ENCODE measurements at regions not wholly inside any gene's neighbourhood (a gene's known extent, or its start where the extent isn't known, plus 50 kb on each side); places are given as distances from the start of the nearest gene placed in this dataset.
"Not testable (repeated sequence)": the region's sequence is repeated elsewhere in the genome, so short reads cannot be mapped to it uniquely, and the experiment has no call there.

- not testable (repeated sequence) for H3K36me3 Mint-ChIP-seq, H3K27ac Mint-ChIP-seq, DNase-seq, H3K9me3 Mint-ChIP-seq, H3K27me3 Mint-ChIP-seq, ATAC-seq, H3K4me3 Mint-ChIP-seq
- peaks cover 13 to 33% (median 17%) of the 10 kb centered on the region in 4 donors for H3K4me1 Mint-ChIP-seq
- POLR2A ChIA-PET, result interaction anchor here (0.6 to 1.7 kb wide), 3 partner anchors 198 to 256 kb away, joined by 3 to 9 read pairs (median 4); no protein-coding TSS in a partner anchor
Observed at GRCh38 chr2:42972933-42973516, 180.6 kb upstream of the HAAO start.

GRCh38 chr2:42971947-42972736, 179.8 kb upstream of the HAAO start:
- no peaks in the 10 kb centered on the region for H3K9me3 Mint-ChIP-seq
- DNase-seq (peak in 1 of 10 donors; percentile 23), ATAC-seq (no peak)
- peaks cover 6 to 27% (median 10%) of the 10 kb centered on the region in 4 donors for H3K4me1 Mint-ChIP-seq
- peak overlapping the region in 1 of 10 donors; percentile 7 for H3K27ac Mint-ChIP-seq
- H3K36me3 Mint-ChIP-seq, result no peaks in the 10 kb centered on the region
- no peaks in the 10 kb centered on the region for H3K27me3 Mint-ChIP-seq
- POLR2A ChIA-PET, result interaction anchor here (1.7 kb wide), 1 partner anchor 257 kb away, joined by 9 read pairs; no protein-coding TSS in a partner anchor
- H3K4me3 Mint-ChIP-seq, result no peak overlapping the region

GRCh38 chr2:42971381-42971780, 179.0 kb upstream of the HAAO start:
- no peaks in the 10 kb centered on the region for H3K27me3 Mint-ChIP-seq
- H3K27ac Mint-ChIP-seq, result peak overlapping the region in 1 of 10 donors; percentile 23
- no peaks in the 10 kb centered on the region for H3K36me3 Mint-ChIP-seq

GRCh38 chr2:42970151-42970550, 177.8 kb upstream of the HAAO start:
- ATAC-seq (no peak), DNase-seq (no peak)
- no peaks in the 10 kb centered on the region for H3K36me3 Mint-ChIP-seq
- H3K9me3 Mint-ChIP-seq, result no peaks in the 10 kb centered on the region
- H3K27ac Mint-ChIP-seq, result peak overlapping the region in 2 of 10 donors; percentile 23 to 52
- H3K4me1 Mint-ChIP-seq, result peaks cover 0 to 16% (median 3%) of the 10 kb centered on the region in 4 donors
- POLR2A ChIA-PET, result no interaction called here
- peaks cover 0 to 1% (median 0%) of the 10 kb centered on the region in 5 donors for H3K27me3 Mint-ChIP-seq
- no peak overlapping the region for H3K4me3 Mint-ChIP-seq

More at GRCh38 chr2:42971381-42971780, 179.0 kb upstream of the HAAO start:
- Mint-ChIP-seq H3K4me1 (peaks cover 0 to 19% (median 5%) of the 10 kb centered on the region in 4 donors), H3K9me3 (no peaks in the 10 kb centered on the region), H3K4me3 (no peak overlapping the region)
- POLR2A ChIA-PET, result no interaction called here
- no peak for ATAC-seq
- peak in 1 of 10 donors; percentile 4 for DNase-seq

GRCh38 chr2:42969231-42970150, 177.1 kb upstream of the HAAO start:
- no peak for ATAC-seq
- POLR2A ChIA-PET, result interaction anchor here (0.5 kb wide), 1 partner anchor 204 kb away, joined by 3 read pairs; no protein-coding TSS in a partner anchor
- peak overlapping the region in 1 of 10 donors; percentile 48 for H3K27ac Mint-ChIP-seq
- no peaks in the 10 kb centered on the region for H3K9me3 Mint-ChIP-seq
- H3K4me1 Mint-ChIP-seq, result peaks cover 0 to 19% (median 4%) of the 10 kb centered on the region in 4 donors
- no peaks in the 10 kb centered on the region for H3K36me3 Mint-ChIP-seq
- DNase-seq, result peak in 1 of 10 donors; percentile 41
- H3K4me3 Mint-ChIP-seq, result no peak overlapping the region
- H3K27me3 Mint-ChIP-seq, result peaks cover 0 to 1% (median 0%) of the 10 kb centered on the region in 5 donors

GRCh38 chr2:42967959-42968674, 175.7 kb upstream of the HAAO start:
- Mint-ChIP-seq H3K27ac (no peak overlapping the region), H3K4me1 (peaks cover under 1 to 15% (median 3%) of the 10 kb centered on the region in 4 donors), H3K36me3 (no peaks in the 10 kb centered on the region), H3K27me3 (peaks cover 0 to 1% (median 0%) of the 10 kb centered on the region in 5 donors), H3K9me3 (no peaks in the 10 kb centered on the region), H3K4me3 (no peak overlapping the region)
- ATAC-seq (no peak), DNase-seq (peak in 1 of 10 donors; percentile 38)
- POLR2A ChIA-PET, result no interaction called here

GRCh38 chr2:42965910-42966309, 173.5 kb upstream of the HAAO start:
- no peaks in the 10 kb centered on the region for H3K36me3 Mint-ChIP-seq
- no peaks in the 10 kb centered on the region for H3K9me3 Mint-ChIP-seq

GRCh38 chr2:42965196-42965595, 172.8 kb upstream of the HAAO start:
- Mint-ChIP-seq H3K4me1 (peaks cover 11 to 32% (median 20%) of the 10 kb centered on the region in 4 donors), H3K27ac (peak overlapping the region in 1 of 10 donors; percentile 28), H3K4me3 (no peak overlapping the region), H3K9me3 (no peaks in the 10 kb centered on the region), H3K27me3 (peaks cover 0 to 19% (median 0%) of the 10 kb centered on the region in 5 donors), H3K36me3 (no peaks in the 10 kb centered on the region)
- no peak for ATAC-seq
- DNase-seq, result peak in 1 of 10 donors; percentile 15
- POLR2A ChIA-PET, result interaction anchor here (0.6 kb wide), 1 partner anchor 282 kb away, joined by 5 read pairs; no protein-coding TSS in a partner anchor

More at GRCh38 chr2:42965910-42966309, 173.5 kb upstream of the HAAO start:
- peak in 1 of 10 donors; percentile 14 for DNase-seq
- Mint-ChIP-seq H3K27me3 (peaks cover 0 to 19% (median 0%) of the 10 kb centered on the region in 5 donors), H3K4me1 (peaks cover 11 to 30% (median 20%) of the 10 kb centered on the region in 4 donors), H3K4me3 (no peak overlapping the region), H3K27ac (peak overlapping the region in 1 of 10 donors; percentile 28)
- no peak for ATAC-seq
- POLR2A ChIA-PET, result no interaction called here

GRCh38 chr2:42964439-42965083, 172.2 kb upstream of the HAAO start:
- H3K4me3 Mint-ChIP-seq, result no peak overlapping the region
- POLR2A ChIA-PET, result interaction anchor here (2.6 kb wide), 1 partner anchor 17 kb away, joined by 8 read pairs; no protein-coding TSS in a partner anchor
- DNase-seq, result peak in 1 of 10 donors; percentile 26
- H3K36me3 Mint-ChIP-seq, result no peaks in the 10 kb centered on the region
- no peaks in the 10 kb centered on the region for H3K9me3 Mint-ChIP-seq
- H3K27me3 Mint-ChIP-seq, result peaks cover 0 to 19% (median 0%) of the 10 kb centered on the region in 5 donors
- no peak overlapping the region for H3K27ac Mint-ChIP-seq
- peaks cover 11 to 33% (median 20%) of the 10 kb centered on the region in 4 donors for H3K4me1 Mint-ChIP-seq
- no peak for ATAC-seq

GRCh38 chr2:42963452-42964068, 171.2 kb upstream of the HAAO start:
- DNase-seq (peak in 1 of 10 donors; percentile 31), ATAC-seq (no peak)
- H3K27ac Mint-ChIP-seq, result no peak overlapping the region
- H3K9me3 Mint-ChIP-seq, result no peaks in the 10 kb centered on the region
- POLR2A ChIA-PET, result interaction anchor here (0.7 to 2.6 kb wide), 6 partner anchors 9 to 547 kb away, joined by 3 to 9 read pairs (median 7); partner anchors contain the start of gene ZFP36L2
- H3K4me3 Mint-ChIP-seq, result peak overlapping the region in 1 of 10 donors; percentile 68
- H3K36me3 Mint-ChIP-seq, result no peaks in the 10 kb centered on the region
- peaks cover 0 to 19% (median 0%) of the 10 kb centered on the region in 5 donors for H3K27me3 Mint-ChIP-seq
- H3K4me1 Mint-ChIP-seq, result peaks cover 11 to 40% (median 20%) of the 10 kb centered on the region in 4 donors

All from naive thymus-derived CD8-positive, alpha-beta T cell (primary cell).